Endometrial microvascular endothelial cells (primary cell): ENCODE measurements at regions not wholly inside any gene's neighbourhood (a gene's known extent, or its start where the extent isn't known, plus 50 kb on each side); places are given as distances from the start of the nearest gene placed in this dataset.
"Not testable (repeated sequence)": the region's sequence is repeated elsewhere in the genome, so short reads cannot be mapped to it uniquely, and the experiment has no call there.

Source experiments
- in situ Hi-C: cut with HindIII; loops from 2 replicates; pipeline ENCODE4 v1.10.0; 2017; ENCODE audit warnings: low sequenced_read_pairs, low pct_unique_long_range_greater_than_20kb; ENCODE audit errors: inconsistent ontology term

DNA sequence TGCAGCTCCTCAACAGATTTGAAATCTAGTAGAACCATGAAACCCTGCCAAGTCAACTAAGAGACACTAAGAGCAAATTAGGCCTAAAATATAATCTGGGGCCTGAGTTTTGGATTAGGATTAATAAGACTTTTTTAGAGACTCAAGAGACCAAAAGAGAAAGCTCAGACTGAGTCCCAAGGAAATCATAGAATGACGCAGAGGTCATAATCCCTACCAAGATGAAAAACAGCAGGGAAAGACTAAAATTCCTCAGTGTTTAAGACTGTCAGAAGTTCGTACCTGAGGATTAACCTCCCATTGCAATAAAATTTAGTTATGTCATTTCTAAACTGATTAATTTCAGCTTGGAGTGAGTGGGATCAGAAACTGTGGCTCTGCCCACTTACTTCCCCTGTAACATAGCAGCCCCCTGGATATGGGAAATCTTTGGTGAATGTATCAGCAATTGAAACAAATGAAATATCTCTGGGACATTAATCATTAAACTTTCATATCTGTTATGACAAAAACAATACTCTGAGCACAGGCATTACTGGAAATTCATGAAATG lies 200.3 kb downstream of the EDN1 start:
- in situ Hi-C loops: no loop called here

DNA sequence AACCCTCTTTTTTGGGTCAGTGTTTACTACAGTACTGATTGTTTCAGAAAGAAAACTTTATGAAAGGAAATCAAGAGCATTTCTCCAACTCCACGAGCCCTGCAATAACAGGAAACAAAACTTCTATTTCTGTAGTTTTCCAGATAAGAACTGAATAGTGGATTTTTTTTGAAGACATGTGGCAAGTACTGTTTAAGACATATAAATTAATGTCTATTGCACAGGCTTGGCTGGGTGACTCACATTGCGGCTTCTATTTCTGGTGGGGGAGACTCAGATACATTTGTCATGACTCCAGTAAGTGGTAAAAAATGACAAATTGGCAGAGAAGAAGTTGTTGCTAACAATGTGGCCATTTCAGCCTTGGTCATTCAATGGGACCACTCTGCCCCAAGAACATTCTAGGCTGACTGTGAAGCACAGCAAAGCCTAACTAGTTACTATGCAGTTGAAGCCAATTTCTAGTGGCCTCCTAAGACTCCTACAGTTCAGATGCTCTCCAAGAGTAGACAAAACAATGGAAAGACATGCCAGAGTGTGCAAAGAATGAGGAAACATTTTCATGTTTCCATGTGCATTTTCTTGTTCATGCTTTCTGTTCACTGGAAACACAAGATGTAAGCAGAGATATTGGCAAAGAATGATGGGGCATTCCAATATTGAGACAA lies 200.9 kb downstream of the EDN1 start:
- in situ Hi-C loops: no loop called here

DNA sequence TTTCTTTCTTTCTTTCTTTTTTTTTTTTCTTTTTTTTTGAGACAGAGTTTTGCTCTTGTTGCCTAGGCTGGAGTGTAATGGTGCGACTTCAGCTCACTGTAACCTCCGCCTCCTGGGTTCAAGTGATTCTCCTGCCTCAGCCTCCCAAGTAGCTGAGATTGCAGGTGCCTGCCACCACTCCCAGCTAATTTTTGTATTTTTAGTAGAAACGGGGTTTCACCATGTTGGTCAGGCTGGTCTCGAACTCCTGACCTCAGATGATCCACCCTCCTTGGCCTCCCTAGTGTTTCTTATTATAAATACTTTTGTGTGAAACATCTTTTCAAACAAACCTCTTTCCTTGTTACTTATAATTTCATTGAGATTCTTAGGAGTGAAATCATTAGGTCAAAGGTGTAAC lies 202.8 kb downstream of the EDN1 start:
- in situ Hi-C loops: not testable (repeated sequence)

DNA sequence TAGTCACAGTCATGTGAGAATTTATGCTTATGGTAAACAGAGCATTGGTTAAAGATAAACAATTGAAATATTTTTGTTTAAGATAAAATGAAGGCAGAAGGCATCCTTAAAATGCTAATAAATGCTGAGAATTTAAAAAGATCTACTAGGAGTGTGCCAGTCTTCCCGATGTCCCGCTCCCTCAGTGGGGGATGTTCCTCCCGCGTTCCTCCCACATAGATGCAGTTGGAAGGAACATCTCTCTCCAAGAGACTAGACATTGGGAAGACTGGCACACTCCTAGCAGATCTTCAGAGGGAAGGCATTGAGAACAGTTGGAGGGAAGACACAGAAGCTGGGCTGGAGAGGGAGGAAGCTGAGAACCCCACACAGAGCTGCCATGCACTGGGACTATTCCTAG lies 203.3 kb downstream of the EDN1 start:
- in situ Hi-C loops: no loop called here

DNA sequence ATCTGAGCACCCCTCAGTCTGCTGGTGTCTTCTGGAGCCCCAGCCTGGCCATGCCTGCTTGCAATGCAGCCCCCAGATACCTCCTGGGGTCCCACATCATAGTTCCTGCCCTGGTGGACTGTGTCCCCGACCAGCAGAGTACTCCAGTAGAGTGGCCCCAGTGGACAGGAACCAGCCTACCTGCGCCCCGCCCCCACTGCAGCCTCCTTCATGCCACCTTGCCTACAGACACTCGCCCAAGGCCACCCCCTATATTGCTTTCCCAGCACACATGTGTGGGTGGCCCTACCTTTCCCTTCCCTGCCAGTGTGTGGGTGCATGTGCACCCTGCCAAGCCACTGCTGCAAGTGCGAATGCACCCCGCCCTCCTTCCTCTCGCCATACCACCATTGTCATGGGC lies 204.0 kb downstream of the EDN1 start:
- in situ Hi-C loops: no loop called here

DNA sequence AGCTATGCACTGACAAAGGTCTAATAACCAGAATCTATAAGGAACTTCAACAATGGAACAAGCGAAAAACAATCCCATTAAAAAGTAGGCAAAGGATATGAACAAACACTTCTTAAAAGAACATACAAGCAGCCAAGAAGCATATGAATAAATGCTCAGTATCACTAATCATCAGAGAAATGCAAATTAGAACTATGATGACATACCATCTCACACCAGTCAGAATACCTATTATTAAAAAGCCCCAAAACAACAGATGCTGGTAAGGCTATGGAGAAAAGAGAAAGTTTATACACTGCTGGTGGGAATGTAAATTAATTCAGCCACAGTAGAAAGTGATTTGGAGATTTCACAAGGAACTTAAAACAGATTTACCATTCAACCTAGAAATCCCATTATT lies 211.8 kb downstream of the EDN1 start:
- in situ Hi-C loops: no loop called here

DNA sequence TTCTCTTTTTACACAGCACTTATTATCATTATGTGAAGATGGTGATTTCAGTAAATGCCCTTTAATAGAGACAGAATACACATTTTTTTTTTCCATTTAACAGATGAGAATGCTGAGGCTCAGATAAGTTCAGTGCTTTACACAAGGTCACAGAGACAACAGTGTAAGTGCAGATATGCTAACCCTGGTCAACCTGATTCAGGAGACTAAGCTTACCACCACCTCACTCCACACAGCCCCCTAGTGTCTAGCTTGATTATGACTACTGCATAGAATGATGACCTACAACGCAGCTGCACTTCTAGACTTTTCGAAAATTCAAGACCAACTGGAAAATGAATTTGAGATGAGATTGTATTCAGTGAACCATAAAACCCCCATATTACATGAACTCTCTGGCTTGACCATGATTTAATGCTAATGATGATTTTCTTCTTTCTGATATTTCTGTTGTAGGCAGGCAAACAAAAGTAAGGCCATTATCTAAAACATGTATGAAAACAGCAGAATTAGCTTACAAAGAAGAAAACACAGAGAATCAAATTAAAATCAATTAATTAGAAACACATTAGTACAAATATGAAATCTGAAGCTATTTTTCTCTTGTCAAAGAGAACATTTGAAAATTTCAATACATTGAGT lies 212.1 kb upstream of the PHACTR1 start:
- in situ Hi-C loops: no loop called here

DNA sequence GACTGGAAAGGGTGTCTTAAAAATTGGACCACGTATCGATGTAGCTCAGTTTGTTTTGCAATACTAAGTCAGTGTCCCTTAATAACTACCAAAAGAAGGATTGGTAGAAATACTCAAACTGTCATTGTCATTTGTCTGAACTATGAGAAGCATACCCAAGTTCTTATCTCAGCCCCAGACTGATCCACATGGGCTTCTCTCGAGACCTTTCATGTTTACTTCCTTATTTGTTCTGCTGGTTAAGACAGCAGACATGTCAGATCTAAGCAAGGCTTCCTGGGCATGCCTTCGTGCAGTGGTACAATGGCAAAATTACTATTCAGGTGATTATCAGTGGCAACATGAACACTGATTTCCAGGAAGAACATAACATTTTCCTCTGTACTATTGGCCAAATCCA lies 211.1 kb upstream of the PHACTR1 start:
- in situ Hi-C loops: no loop called here

DNA sequence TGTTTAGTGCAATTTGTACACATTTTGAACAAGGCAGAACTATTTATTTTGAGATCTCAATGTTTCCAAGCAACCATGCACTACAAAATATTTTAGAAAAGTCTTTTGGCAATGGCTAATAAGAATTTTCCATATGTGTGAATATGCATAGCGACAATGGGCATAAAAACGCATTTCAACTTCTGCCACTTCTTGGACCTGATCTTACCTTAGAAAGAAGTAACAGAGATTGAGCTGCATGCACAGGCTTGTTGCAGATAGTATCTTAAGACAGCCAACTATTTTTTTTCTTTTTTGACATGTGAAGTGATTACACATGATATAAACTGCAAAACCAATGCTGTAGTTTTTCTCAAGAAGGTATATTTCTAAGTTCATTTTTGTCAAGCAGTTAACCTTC lies 210.4 kb upstream of the PHACTR1 start:
- in situ Hi-C loops: no loop called here

DNA sequence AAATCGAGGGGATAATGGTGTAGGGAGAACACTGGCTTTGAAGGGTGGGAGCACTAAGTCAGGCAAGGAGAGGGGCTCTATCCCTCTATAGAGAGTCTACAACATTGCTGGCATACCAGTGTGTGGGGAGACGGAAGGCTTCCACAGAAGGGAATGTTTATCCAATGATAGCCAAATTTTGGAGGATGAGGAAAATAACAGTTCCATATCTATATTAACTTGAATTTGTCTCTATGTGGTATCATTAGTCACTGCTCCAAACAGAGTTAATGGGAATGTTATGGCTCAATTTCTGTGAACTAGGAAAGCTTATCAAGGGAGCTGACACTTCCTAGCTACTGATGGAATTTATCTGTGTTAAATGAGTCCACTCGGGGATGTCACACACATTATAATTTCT lies 208.9 kb upstream of the PHACTR1 start:
- in situ Hi-C loops: no loop called here

DNA sequence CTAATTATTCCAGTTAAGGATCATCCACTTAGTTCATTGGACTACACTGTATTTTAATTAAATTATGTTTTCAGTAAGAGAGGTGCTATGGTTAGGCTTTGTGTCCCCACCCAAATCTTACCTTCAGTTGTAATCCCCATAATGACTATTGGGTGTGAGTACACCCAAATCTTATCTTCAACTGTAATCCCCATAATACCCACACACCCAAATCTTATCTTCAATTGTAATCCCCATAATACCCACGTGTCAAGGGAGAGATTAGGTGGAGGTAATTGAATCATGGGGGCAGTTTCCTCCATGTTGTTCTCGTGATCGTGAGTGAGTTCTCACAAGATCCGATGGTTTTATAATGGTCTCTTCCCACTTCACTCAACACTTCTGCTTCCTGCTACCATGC lies 208.0 kb upstream of the PHACTR1 start:
- in situ Hi-C loops: no loop called here

DNA sequence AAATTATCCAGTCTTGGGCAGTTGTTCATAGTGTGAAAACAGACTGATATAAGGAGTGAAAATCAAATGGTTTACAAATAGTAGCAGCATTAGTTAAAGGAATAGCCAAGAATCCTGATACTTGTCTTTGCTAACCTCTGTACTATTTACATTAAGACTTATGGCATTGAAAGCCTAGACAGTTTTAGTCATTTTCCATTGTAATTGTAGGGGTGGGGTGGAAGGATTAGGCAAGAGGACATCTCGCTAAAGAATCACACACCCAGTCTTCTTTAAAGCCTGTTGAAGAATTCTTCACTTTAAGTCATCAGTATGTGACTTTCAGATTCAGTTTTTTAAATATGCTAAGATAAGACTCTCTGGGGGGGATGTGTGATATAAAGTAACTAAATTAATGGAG lies 207.5 kb upstream of the PHACTR1 start:
- in situ Hi-C loops: no loop called here

DNA sequence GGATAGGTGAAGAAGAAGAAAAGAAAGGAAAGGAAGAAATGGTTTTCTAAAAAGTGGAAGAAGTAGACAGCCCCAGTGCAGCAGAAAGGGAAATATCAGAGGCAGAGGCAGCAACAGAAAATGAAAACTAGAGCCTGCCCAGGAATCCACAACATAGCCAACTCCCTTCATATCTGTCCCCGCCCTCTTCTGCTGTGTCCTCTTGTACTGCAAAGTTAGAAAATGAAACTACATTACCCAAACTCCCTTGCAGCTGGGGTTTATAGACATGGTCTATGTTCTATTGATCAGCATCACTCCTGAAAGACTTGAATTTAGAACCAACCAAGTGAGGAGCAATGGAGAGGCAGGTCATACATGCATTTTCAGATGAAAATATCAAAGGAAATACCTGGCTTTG lies 200.5 kb upstream of the PHACTR1 start:
- in situ Hi-C loops: no loop called here

DNA sequence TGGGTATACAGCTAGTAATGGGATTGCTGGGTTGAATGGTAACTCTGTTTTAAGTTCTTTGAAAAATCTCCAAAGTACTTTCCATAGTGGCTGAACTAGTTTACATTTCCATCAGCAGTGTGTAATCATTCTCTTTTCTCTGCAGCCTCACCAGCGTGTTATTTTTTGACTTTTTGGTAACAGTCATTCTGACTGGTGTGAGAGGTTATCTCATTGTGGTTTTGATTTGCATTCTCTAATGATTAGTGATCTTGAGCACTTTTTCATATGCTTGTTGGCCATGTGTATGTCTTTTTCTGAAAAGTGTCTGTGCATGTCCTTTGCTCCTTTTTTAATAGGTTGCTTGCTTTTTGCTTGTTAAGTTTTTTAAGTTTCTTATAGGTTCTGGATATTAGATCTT lies 194.2 kb upstream of the PHACTR1 start:
- in situ Hi-C loops: no loop called here

DNA sequence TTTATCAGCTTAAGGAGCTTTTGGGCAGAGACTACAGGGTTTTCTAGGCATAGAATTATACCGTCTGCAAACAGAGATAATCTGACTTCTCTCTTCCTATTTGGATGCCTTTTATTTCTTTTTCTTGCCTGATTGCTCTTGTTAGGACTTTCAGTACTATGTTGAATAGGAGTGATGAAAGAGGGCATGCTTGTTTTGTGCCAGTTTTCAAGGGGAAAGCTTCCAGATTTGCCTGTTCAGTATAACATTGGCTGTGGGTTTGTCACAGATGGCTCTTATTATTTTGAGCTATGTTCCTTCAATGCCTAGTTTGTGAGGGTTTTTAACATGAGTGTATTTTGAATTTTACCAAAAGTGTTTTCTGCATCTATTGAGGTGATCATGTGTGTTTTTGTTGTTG lies 192.8 kb upstream of the PHACTR1 start:
- in situ Hi-C loops: no loop called here

DNA sequence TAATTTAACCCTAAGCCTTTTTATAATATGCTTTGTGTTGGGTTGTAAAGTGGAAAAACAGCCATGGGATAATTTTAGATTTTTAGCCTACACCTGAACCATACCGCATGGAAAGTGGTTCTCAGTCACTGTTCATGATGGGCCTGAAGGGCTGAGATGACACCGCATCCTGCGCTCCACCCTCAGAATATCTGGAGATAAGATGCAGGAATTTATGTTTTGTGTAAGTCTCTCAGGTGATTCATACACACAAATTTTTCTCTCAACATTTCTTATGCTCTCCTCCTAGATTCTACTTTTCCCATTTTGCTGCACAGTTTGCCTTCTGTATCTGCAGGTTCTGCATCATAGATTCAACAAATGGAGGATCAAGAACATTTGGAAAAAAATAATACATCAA lies 191.3 kb upstream of the PHACTR1 start:
- in situ Hi-C loops: no loop called here

DNA sequence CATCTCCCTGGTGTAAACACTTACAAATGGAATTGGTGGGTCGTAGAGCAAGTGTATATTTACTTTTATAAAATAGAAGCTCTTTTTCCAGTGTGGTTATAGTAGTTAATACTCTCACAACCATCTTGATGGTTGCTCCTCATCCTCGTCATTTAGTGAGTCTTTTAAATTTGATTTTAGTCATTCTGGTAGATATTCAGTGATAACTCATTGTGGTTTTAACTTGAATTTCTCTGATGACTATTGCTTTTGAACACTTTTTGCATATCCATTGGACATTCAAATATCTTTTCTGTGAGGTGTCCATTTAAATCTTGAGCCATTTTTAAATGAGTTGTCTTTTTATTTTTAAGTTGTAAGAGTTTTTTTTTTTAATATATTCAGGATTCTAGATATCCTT lies 189.2 kb upstream of the PHACTR1 start:
- in situ Hi-C loops: no loop called here

DNA sequence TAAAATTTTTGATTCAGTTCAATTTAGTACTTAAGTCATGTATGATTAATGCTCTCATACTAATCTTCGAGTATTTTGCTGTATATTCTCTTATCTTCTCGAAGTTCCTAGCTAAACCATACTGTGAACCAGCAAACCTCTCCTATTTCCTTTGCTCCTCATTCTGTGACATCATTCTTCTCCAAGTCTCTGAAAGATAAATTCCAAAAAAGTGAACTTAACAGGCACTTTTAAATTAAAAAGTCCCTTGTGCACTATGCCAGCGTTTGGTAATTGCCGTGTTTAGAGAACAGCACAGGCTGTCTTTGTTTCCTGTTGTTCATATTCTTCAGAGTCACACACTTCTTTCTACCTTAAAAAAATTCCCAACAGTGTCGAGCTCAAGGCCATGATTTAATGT lies 188.4 kb upstream of the PHACTR1 start:
- in situ Hi-C loops: no loop called here

DNA sequence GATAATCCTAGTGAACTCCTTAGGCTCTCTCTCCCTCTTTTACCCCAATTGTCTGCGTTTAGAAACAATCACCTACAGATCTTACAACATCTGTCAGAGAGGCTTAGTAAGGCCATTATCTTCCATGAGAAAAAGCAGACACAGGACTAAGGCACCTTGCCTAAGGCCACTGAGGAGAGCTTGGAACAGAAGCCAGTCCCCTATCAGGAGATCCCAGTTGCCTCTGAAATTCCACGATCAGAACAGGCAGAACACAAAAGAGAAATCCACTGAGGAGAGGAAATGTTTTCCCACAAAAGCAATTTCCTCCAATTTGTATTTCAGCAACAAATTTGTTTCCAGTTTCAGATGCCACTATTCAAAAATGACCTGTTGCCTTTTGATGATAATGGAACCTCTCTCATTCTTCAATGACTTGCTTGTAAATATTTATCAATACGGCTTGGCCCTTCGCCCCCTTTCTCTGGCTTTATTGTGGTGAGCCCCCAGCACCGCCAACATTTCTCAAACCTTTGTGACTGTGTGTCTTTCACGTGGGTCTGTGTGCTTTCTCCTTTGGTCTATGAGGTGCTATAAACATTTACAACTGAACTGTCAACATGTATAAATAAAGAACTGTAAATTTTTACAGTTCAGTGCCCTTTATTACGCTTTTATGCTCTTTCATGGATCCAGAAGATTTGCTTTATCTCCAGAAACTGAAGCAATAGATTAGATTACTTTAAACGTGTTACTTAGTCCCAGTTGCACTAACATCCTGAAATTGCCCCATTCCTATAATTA lies 187.8 kb upstream of the PHACTR1 start:
- in situ Hi-C loops: no loop called here

DNA sequence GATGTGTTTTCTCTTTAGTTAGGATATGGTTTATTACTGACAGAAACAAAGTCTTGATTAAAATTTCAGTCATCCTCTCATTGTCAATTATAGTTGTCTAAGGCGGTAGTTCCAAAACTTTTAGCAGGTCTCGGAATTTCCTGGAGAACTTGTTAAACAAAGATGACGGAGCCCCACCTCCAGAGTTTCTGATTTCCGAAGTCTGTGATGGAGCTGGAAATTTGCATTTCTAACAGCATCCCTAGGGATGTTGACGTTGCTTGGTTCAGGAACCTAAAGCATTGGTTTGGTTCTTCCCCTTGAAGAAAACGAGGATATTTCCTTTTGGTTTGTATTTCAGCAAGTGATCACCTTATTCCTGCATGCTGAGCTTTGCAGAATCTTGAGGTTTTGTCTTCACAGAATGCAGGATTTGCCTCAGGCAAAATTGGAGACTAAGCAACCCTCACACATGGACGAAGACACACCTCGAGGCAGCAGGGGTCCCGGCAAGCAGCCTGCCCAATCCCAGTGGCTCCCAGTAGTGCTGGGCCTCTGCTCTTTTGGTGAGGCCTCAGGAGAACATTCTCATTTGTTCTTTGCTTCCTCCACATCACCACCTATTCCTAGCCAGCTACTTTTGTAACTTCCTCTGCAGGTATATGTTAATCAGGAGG lies 187.1 kb upstream of the PHACTR1 start:
- in situ Hi-C loops: no loop called here
